ENCODE measurements at regions not wholly inside any gene's neighbourhood (a gene's known extent, or its start where the extent isn't known, plus 50 kb on each side); places are given as distances from the start of the nearest gene placed in this dataset.

- in situ Hi-C loops (cut with MboI) (no loop called here), intact Hi-C loops (cut with micrococcal nuclease; ENCODE audit: unreplicated experiment) (loop anchor here (5.0 kb wide), 1 partner anchor 227 kb away; no protein-coding TSS in a partner anchor)
- no peak for FAIRE-seq
- DNase-seq (ENCODE audit: low read depth, low spot score), result no peak
- CTCF ChIA-PET, result no interaction called here
- WGBS (ENCODE audit: insufficient coverage, insufficient replicate concordance, low lambda C conversion rate, missing lambda C conversion rate), result 28% methylated on average over 7 of the region's 7 CpGs
- Histone ChIP-seq H3K4me1 (ENCODE audit: control insufficient read depth, insufficient read depth, low read length) (no peaks in the 10 kb centered on the region), H2AFZ (ENCODE audit: control insufficient read depth, low read depth, low read length) (no peak overlapping the region), H3K79me2 (ENCODE audit: control insufficient read depth, insufficient read depth, low read length) (no peaks in the 10 kb centered on the region), H3K9me3 (replicated peaks; ENCODE audit: control insufficient read depth, insufficient read depth, low read length) (no peaks in the 10 kb centered on the region), H3K36me3 (ENCODE audit: control insufficient read depth in 2 of 2, insufficient read depth in 2 of 2, low read length in 1 of 2) (no peaks in the 10 kb centered on the region), H4K20me1 (ENCODE audit: control insufficient read depth, insufficient read depth) (no peaks in the 10 kb centered on the region), H3K4me3 (no peak overlapping the region), H3K27me3 (replicated peaks in 1 of 2; ENCODE audit: control insufficient read depth in 2 of 2, insufficient read depth in 2 of 2, low read length in 1 of 2) (no peaks in the 10 kb centered on the region; a peak in 1 of 4 replicates), H3K4me2 (ENCODE audit: control insufficient read depth, insufficient read depth) (no peak overlapping the region), H3K27ac (ENCODE audit: control insufficient read depth, insufficient read depth) (no peak overlapping the region), H3K9ac (ENCODE audit: control insufficient read depth, insufficient read depth, low read length) (no peak overlapping the region)
- RAD21 ChIA-PET (ENCODE audit: unreplicated experiment), result no interaction called here
- no TSS peak for BruUV-seq (replicated peaks)
- TF ChIP-seq POLR2A (IDR thresholded peaks at IDR 0.05; ENCODE audit: low read depth, low read length) (no peak), CHD1 (IDR thresholded peaks at IDR 0.05; ENCODE audit: low read depth, low read length) (no peak), RAD51 (IDR thresholded peaks at IDR 0.05) (no peak), STAT1 (conservative IDR thresholded peaks at IDR 0.05) (no peak), YBX1 (IDR thresholded peaks at IDR 0.05) (no peak), HCFC1 (IDR thresholded peaks at IDR 0.05; ENCODE audit: low read length) (no peak), NRF1 (conservative IDR thresholded peaks at IDR 0.05; ENCODE audit: low read depth, low read length) (no peak), CHD4 (IDR thresholded peaks at IDR 0.05) (no peak), RELA (IDR thresholded peaks at IDR 0.05; ENCODE audit: borderline replicate concordance, partially characterized antibody) (no peak), ZNF592 (IDR thresholded peaks at IDR 0.05) (no peak), BMI1 (IDR thresholded peaks at IDR 0.05; ENCODE audit: borderline replicate concordance) (no peak), NR2F1 (conservative IDR thresholded peaks at IDR 0.05) (no peak)
- POLR2A ChIA-PET, result no interaction called here
- SMC1A ChIA-PET (ENCODE audit: uncharacterized antibody, unreplicated experiment), result no interaction called here
- ATAC-seq, result no peak
These were observed 173.5 kb upstream of the GPR12 start for GRCh38 chr13:26934096-26934495.

All from GM12878 (cell line).